T-helper 2 cell treated with Interferon-gamma antibody and Interleukin-4, amounts not matched to agents 5 μg/mL and 100 μg/mL, for 36 hours (primary cell): ENCODE measurements at regions not wholly inside any gene's neighbourhood (a gene's known extent, or its start where the extent isn't known, plus 50 kb on each side); places are given as distances from the start of the nearest gene placed in this dataset.
"Not testable (repeated sequence)": the region's sequence is repeated elsewhere in the genome, so short reads cannot be mapped to it uniquely, and the experiment has no call there.

Experiments
- DNase-seq: peaks from one replicate; pipeline ENCODE4 v3.0.0; 2021; ENCODE audit warnings: low spot score
- H3K27ac Mint-ChIP-seq: one replicate; pipeline ENCODE4 v1.8.0; 2021; ENCODE audit warnings: mild to moderate bottlenecking, mixed read lengths
- H3K27me3 Mint-ChIP-seq: one replicate; pipeline ENCODE4 v1.8.0; 2021; ENCODE audit warnings: low read depth, mixed read lengths
- H3K36me3 Mint-ChIP-seq: one replicate; pipeline ENCODE4 v1.8.0; 2021; ENCODE audit warnings: low read depth, mixed read lengths
- H3K4me1 Mint-ChIP-seq: one replicate; pipeline ENCODE4 v1.8.0; 2021; ENCODE audit warnings: low read depth, mixed read lengths
- H3K4me3 Mint-ChIP-seq: one replicate; pipeline ENCODE4 v1.8.0; 2022; ENCODE audit warnings: mild to moderate bottlenecking, moderate library complexity, mixed read lengths
- H3K9me3 Mint-ChIP-seq: one replicate; pipeline ENCODE4 v1.8.0; 2021; ENCODE audit warnings: mixed read lengths

GRCh38 chr10:121325490-121326231 is 272.6 kb downstream of the FGFR2 start:
- no peak overlapping the region for H3K4me3 Mint-ChIP-seq
- no peak for DNase-seq
- no peaks in the 10 kb centered on the region for H3K4me1 Mint-ChIP-seq
- H3K27ac Mint-ChIP-seq: no peak overlapping the region
- no peaks in the 10 kb centered on the region for H3K36me3 Mint-ChIP-seq
- H3K27me3 Mint-ChIP-seq: no peaks in the 10 kb centered on the region
- no peaks in the 10 kb centered on the region for H3K9me3 Mint-ChIP-seq

GRCh38 chr10:121326905-121327304 is 271.3 kb downstream of the FGFR2 start:
- Mint-ChIP-seq H3K27me3 (no peaks in the 10 kb centered on the region), H3K4me1 (no peaks in the 10 kb centered on the region), H3K9me3 (no peaks in the 10 kb centered on the region)

GRCh38 chr10:121327727-121328126 is 270.5 kb downstream of the FGFR2 start:
- Mint-ChIP-seq H3K27ac (no peak overlapping the region), H3K9me3 (no peaks in the 10 kb centered on the region), H3K4me3 (no peak overlapping the region), H3K4me1 (no peaks in the 10 kb centered on the region), H3K27me3 (no peaks in the 10 kb centered on the region), H3K36me3 (no peaks in the 10 kb centered on the region)
- no peak for DNase-seq

More at GRCh38 chr10:121326905-121327304, 271.3 kb downstream of the FGFR2 start:
- Mint-ChIP-seq H3K36me3 (no peaks in the 10 kb centered on the region), H3K27ac (no peak overlapping the region), H3K4me3 (no peak overlapping the region)
- DNase-seq: no peak

GRCh38 chr10:121329631-121330030 is 268.6 kb downstream of the FGFR2 start:
- H3K4me3 Mint-ChIP-seq, H3K9me3 Mint-ChIP-seq, H3K27me3 Mint-ChIP-seq, H3K36me3 Mint-ChIP-seq, H3K4me1 Mint-ChIP-seq, H3K27ac Mint-ChIP-seq, DNase-seq: not testable (repeated sequence)

- H3K9me3 Mint-ChIP-seq: no peaks in the 10 kb centered on the region
- no peaks in the 10 kb centered on the region for H3K4me1 Mint-ChIP-seq
These were observed 267.7 kb downstream of the FGFR2 start for GRCh38 chr10:121330563-121330962.

GRCh38 chr10:121332353-121332752 is 265.9 kb downstream of the FGFR2 start:
- no peaks in the 10 kb centered on the region for H3K36me3 Mint-ChIP-seq
- no peaks in the 10 kb centered on the region for H3K4me1 Mint-ChIP-seq
- no peak for DNase-seq
- no peaks in the 10 kb centered on the region for H3K27me3 Mint-ChIP-seq
- H3K4me3 Mint-ChIP-seq: no peak overlapping the region
- no peaks in the 10 kb centered on the region for H3K9me3 Mint-ChIP-seq
- H3K27ac Mint-ChIP-seq: no peak overlapping the region

More at GRCh38 chr10:121330563-121330962, 267.7 kb downstream of the FGFR2 start:
- DNase-seq: no peak
- H3K36me3 Mint-ChIP-seq: no peaks in the 10 kb centered on the region
- H3K4me3 Mint-ChIP-seq: no peak overlapping the region
- no peak overlapping the region for H3K27ac Mint-ChIP-seq
- H3K27me3 Mint-ChIP-seq: no peaks in the 10 kb centered on the region

- DNase-seq: no peak
- H3K9me3 Mint-ChIP-seq: no peaks in the 10 kb centered on the region
- H3K4me3 Mint-ChIP-seq: no peak overlapping the region
- no peak overlapping the region for H3K27ac Mint-ChIP-seq
- no peaks in the 10 kb centered on the region for H3K27me3 Mint-ChIP-seq
- no peaks in the 10 kb centered on the region for H3K4me1 Mint-ChIP-seq
- no peaks in the 10 kb centered on the region for H3K36me3 Mint-ChIP-seq
These were observed 265.1 kb downstream of the FGFR2 start for GRCh38 chr10:121332829-121333765.

- no peaks in the 10 kb centered on the region for H3K27me3 Mint-ChIP-seq
- no peak for DNase-seq
- H3K27ac Mint-ChIP-seq: no peak overlapping the region
- no peaks in the 10 kb centered on the region for H3K9me3 Mint-ChIP-seq
- no peaks in the 10 kb centered on the region for H3K36me3 Mint-ChIP-seq
- no peaks in the 10 kb centered on the region for H3K4me1 Mint-ChIP-seq
- no peak overlapping the region for H3K4me3 Mint-ChIP-seq
These were observed 262.8 kb downstream of the FGFR2 start for GRCh38 chr10:121335386-121335925.

GRCh38 chr10:121337427-121337826 is 260.8 kb downstream of the FGFR2 start:
- no peak for DNase-seq
- Mint-ChIP-seq H3K9me3 (peaks cover 2% of the 10 kb centered on the region), H3K4me3 (no peak overlapping the region), H3K4me1 (no peaks in the 10 kb centered on the region), H3K27me3 (no peaks in the 10 kb centered on the region), H3K27ac (no peak overlapping the region), H3K36me3 (no peaks in the 10 kb centered on the region)

GRCh38 chr10:121338206-121338980 is 259.9 kb downstream of the FGFR2 start:
- Mint-ChIP-seq H3K4me3 (no peak overlapping the region), H3K27ac (no peak overlapping the region), H3K4me1 (no peaks in the 10 kb centered on the region), H3K36me3 (no peaks in the 10 kb centered on the region), H3K9me3 (peaks cover 2% of the 10 kb centered on the region), H3K27me3 (no peaks in the 10 kb centered on the region)
- DNase-seq: no peak

- peaks cover 2% of the 10 kb centered on the region for H3K9me3 Mint-ChIP-seq
- DNase-seq: no peak
- no peaks in the 10 kb centered on the region for H3K27me3 Mint-ChIP-seq
- no peaks in the 10 kb centered on the region for H3K4me1 Mint-ChIP-seq
- H3K36me3 Mint-ChIP-seq: no peaks in the 10 kb centered on the region
- no peak overlapping the region for H3K27ac Mint-ChIP-seq
- no peak overlapping the region for H3K4me3 Mint-ChIP-seq
These were observed 259.1 kb downstream of the FGFR2 start for GRCh38 chr10:121339114-121339513.

- Mint-ChIP-seq H3K27ac (no peak overlapping the region), H3K27me3 (no peaks in the 10 kb centered on the region), H3K4me3 (no peak overlapping the region), H3K4me1 (no peaks in the 10 kb centered on the region), H3K9me3 (peaks cover 2% of the 10 kb centered on the region), H3K36me3 (no peaks in the 10 kb centered on the region)
- no peak for DNase-seq
These were observed 257.9 kb downstream of the FGFR2 start for GRCh38 chr10:121340271-121340831.

GRCh38 chr10:121351540-121351939 is 246.7 kb downstream of the FGFR2 start:
- Mint-ChIP-seq H3K4me1 (no peaks in the 10 kb centered on the region), H3K4me3 (no peak overlapping the region), H3K36me3 (no peaks in the 10 kb centered on the region), H3K27me3 (no peaks in the 10 kb centered on the region), H3K27ac (no peak overlapping the region), H3K9me3 (peaks cover 10% of the 10 kb centered on the region)
- no peak for DNase-seq
